GM12878 (cell line): ENCODE measurements at regions not wholly inside any gene's neighbourhood (a gene's known extent, or its start where the extent isn't known, plus 50 kb on each side); places are given as distances from the start of the nearest gene placed in this dataset.

ENCODE experiments used
- ATAC-seq: fragments of 200-7000 bp; cut with Tn5 transposase; 3 replicates; pipeline ENCODE4 v1.9.1; 2020; ENCODE audit warnings: mild to moderate bottlenecking, moderate library complexity
- BruUV-seq: library from RNA; stranded (reverse); fragments of 400-500 nt; replicated peaks from 2 replicates; lab custom pipeline; 2021; lab: Mats Ljungman, UMichigan
- CTCF ChIA-PET: fragments of 300-600 bp; sonication (Branson Sonifier 250); formaldehyde crosslinking; extraction: SDS; loops from one replicate; lab custom pipeline; 2021; ENCODE audit warnings: inconsistent platforms; lab: Yijun Ruan, JAX
- POLR2A ChIA-PET: fragments of 350-600 bp; formaldehyde crosslinking; extraction: SDS; loops from one replicate; lab custom pipeline; 2021; ENCODE audit warnings: inconsistent platforms; lab: Charles Lee
- RAD21 ChIA-PET: fragments of 300-600 bp; sonication (Branson Sonifier 250); formaldehyde crosslinking; loops from one replicate; lab custom pipeline; 2023; ENCODE audit warnings: antibody characterized with exemption; ENCODE audit not compliant: unreplicated experiment; lab: Charles Lee
- SMC1A ChIA-PET: fragments of 300-600 bp; sonication (Branson Sonifier 250); formaldehyde crosslinking; loops from one replicate; lab custom pipeline; 2023; ENCODE audit not compliant: unreplicated experiment, uncharacterized antibody; lab: Charles Lee
- DNase-seq: peaks from one replicate; pipeline ENCODE4 v3.0.0-alpha.2; 2011; ENCODE audit warnings: low read depth, low spot score
- FAIRE-seq: peaks from 3 replicates; lab custom pipeline; 2011; peaks lifted over from hg19 to GRCh38; lab: Jason Lieb, UNC
- H2AFZ ChIP-seq: 2 replicates; pipeline ENCODE4 v1.6.0; 2011; ENCODE audit warnings: low read depth, low read length, control low read depth; ENCODE audit not compliant: control insufficient read depth
- H3K27ac ChIP-seq: 2 replicates; pipeline ENCODE4 v1.5.1; 2011; ENCODE audit warnings: control low read depth; ENCODE audit not compliant: control insufficient read depth, insufficient read depth
- H3K27me3 ChIP-seq, 2 experiments: replicated peaks in 1 of 2; 2 replicates each; pipeline versions ENCODE4 v1.6.0 to v1.6.1; 2011; ENCODE audit warnings: low read length in 1 of 2; ENCODE audit not compliant: control insufficient read depth in 2 of 2, insufficient read depth in 2 of 2
- H3K36me3 ChIP-seq, 2 experiments: 2 replicates each; pipeline ENCODE4 v1.5.1; 2011; ENCODE audit warnings: low read length in 1 of 2; ENCODE audit not compliant: control insufficient read depth in 2 of 2, insufficient read depth in 2 of 2
- H3K4me1 ChIP-seq: 2 replicates; pipeline ENCODE4 v1.6.1; 2011; ENCODE audit warnings: mild to moderate bottlenecking, low read length, moderate library complexity, mixed read lengths; ENCODE audit not compliant: control insufficient read depth, insufficient read depth
- H3K4me2 ChIP-seq: 2 replicates; pipeline ENCODE4 v1.6.0; 2011; ENCODE audit warnings: control low read depth; ENCODE audit not compliant: control insufficient read depth, insufficient read depth
- H3K4me3 ChIP-seq: fragments of 200-600 bp; sonication (generic); 2 replicates; pipeline ENCODE4 v1.5.1; 2016
- H3K79me2 ChIP-seq: 2 replicates; pipeline ENCODE4 v1.6.0; 2011; ENCODE audit warnings: low read length; ENCODE audit not compliant: control insufficient read depth, insufficient read depth
- H3K9ac ChIP-seq: 2 replicates; pipeline ENCODE4 v1.8.0; 2011; ENCODE audit warnings: low read length, control low read depth, mixed read lengths; ENCODE audit not compliant: control insufficient read depth, insufficient read depth
- H3K9me3 ChIP-seq: replicated peaks from 3 replicates; pipeline ENCODE4 v1.5.1; 2011; ENCODE audit warnings: mild to moderate bottlenecking, low read length; ENCODE audit not compliant: control insufficient read depth, insufficient read depth
- H4K20me1 ChIP-seq: 2 replicates; pipeline ENCODE4 v1.6.0; 2011; ENCODE audit not compliant: control insufficient read depth, insufficient read depth
- ELK1 ChIP-seq: IDR thresholded peaks from 2 replicates; pipeline ENCODE4 v1.6.1; 2012; ENCODE audit warnings: low read depth, low read length, improper control_type of control experiment
- MAX ChIP-seq: IDR thresholded peaks from 2 replicates; pipeline ENCODE4 v1.6.1; 2012; ENCODE audit warnings: low read depth, low read length, improper control_type of control experiment
- NRF1 ChIP-seq: conservative IDR thresholded peaks from 2 replicates; pipeline ENCODE4 v1.6.1; 2011; ENCODE audit warnings: mild to moderate bottlenecking, low read depth, low read length, improper control_type of control experiment
- POLR2AphosphoS5 ChIP-seq: IDR thresholded peaks from 2 replicates; pipeline ENCODE4 v1.6.1; 2011; ENCODE audit warnings: mild to moderate bottlenecking, low read length, inconsistent platforms
- POU2F2 ChIP-seq: IDR thresholded peaks from 3 replicates; pipeline ENCODE4 v1.6.1; 2011; ENCODE audit warnings: low read depth, mild to moderate bottlenecking, low read length, borderline replicate concordance
- PRDM15 ChIP-seq: fragments of 450-650 bp; formaldehyde crosslinking; IDR thresholded peaks from 2 replicates; pipeline ENCODE4 v1.4.0; 2020; ENCODE audit warnings: mild to moderate bottlenecking, moderate library complexity
- RBBP5 ChIP-seq: fragments of 200-600 bp; sonication (generic); conservative IDR thresholded peaks from 2 replicates; pipeline ENCODE4 v1.6.1; 2016
- REST ChIP-seq: IDR thresholded peaks from 2 replicates; pipeline ENCODE4 v1.6.1; 2012; ENCODE audit warnings: mild to moderate bottlenecking, low read depth, low read length
- RUNX3 ChIP-seq: IDR thresholded peaks from 2 replicates; pipeline ENCODE4 v1.6.1; 2012; ENCODE audit warnings: low read length, inconsistent platforms
- SMAD5 ChIP-seq: IDR thresholded peaks from 2 replicates; pipeline ENCODE4 v1.6.1; 2016; ENCODE audit warnings: antibody characterized with exemption, low read depth
- SUZ12 ChIP-seq: fragments of 200-600 bp; sonication (generic); IDR thresholded peaks from one replicate; pipeline ENCODE4 v1.6.1; 2018; ENCODE audit warnings: antibody characterized with exemption, mild to moderate bottlenecking; ENCODE audit not compliant: unreplicated experiment
- TARDBP ChIP-seq: IDR thresholded peaks from 2 replicates; pipeline ENCODE4 v1.6.1; 2016; ENCODE audit warnings: borderline replicate concordance
- YBX1 ChIP-seq: fragments of 450-650 bp; IDR thresholded peaks from 2 replicates; pipeline ENCODE4 v1.6.1; 2016; ENCODE audit warnings: antibody characterized with exemption
- ZBTB33 ChIP-seq: fragments of 450-650 bp; IDR thresholded peaks from 2 replicates; pipeline ENCODE4 v1.6.1; 2017; ENCODE audit warnings: mild to moderate bottlenecking
- WGBS: methylation state at CpG from one replicate; pipeline ENCODE4 v1.1.6; 2016; ENCODE audit warnings: low lambda C conversion rate; ENCODE audit not compliant: insufficient replicate concordance, insufficient coverage; ENCODE audit errors: missing lambda C conversion rate; 5-methylcytosine and 5-hydroxymethylcytosine counted together
- in situ Hi-C: fragments of 300-500 bp; cut with MboI; formaldehyde crosslinking; loops from 9 replicates; pipeline ENCODE4 v1.14.3; 2018; ENCODE audit warnings: mixed read lengths
- intact Hi-C: fragments of 100-400 bp; cut with micrococcal nuclease; formaldehyde crosslinking; loops from one replicate; pipeline ENCODE4 v1.14.2; 2022; ENCODE audit not compliant: unreplicated experiment

- in situ Hi-C loops (no loop called here), intact Hi-C loops (no loop called here)
- H3K9ac ChIP-seq = no peak overlapping the region
- no peaks in the 10 kb centered on the region for H3K27me3 ChIP-seq
- H3K4me2 ChIP-seq = no peak overlapping the region
- H2AFZ ChIP-seq = no peak overlapping the region
- H4K20me1 ChIP-seq = no peaks in the 10 kb centered on the region
- DNase-seq (no peak), ATAC-seq (no peak), FAIRE-seq (no peak)
- H3K4me3 ChIP-seq = no peak overlapping the region
- no peaks in the 10 kb centered on the region for H3K4me1 ChIP-seq
- RAD21 ChIA-PET = no interaction called here
- no TSS peak for BruUV-seq
- H3K36me3 ChIP-seq = no peaks in the 10 kb centered on the region
- CTCF ChIA-PET = no interaction called here
- SMC1A ChIA-PET = no interaction called here
- no peaks in the 10 kb centered on the region for H3K9me3 ChIP-seq
- POLR2A ChIA-PET = no interaction called here
- no peak overlapping the region for H3K27ac ChIP-seq
- no peaks in the 10 kb centered on the region for H3K79me2 ChIP-seq
- WGBS = 16% methylated on average over 11 of the region's 11 CpGs
- TF ChIP-seq SMAD5 = no peak
- TF ChIP-seq PRDM15 (CRISPR knock-in tag) = no peak
- no peak for TF ChIP-seq TARDBP
- TF ChIP-seq ELK1 = no peak
- TF ChIP-seq POLR2AphosphoS5 = no peak
- TF ChIP-seq POU2F2 = no peak
- TF ChIP-seq YBX1 = no peak
- no peak for TF ChIP-seq RUNX3
- TF ChIP-seq ZBTB33 = no peak
- no peak for TF ChIP-seq REST
- TF ChIP-seq SUZ12 = no peak
- TF ChIP-seq NRF1 = no peak
- no peak for TF ChIP-seq MAX
- no peak for TF ChIP-seq RBBP5
Observed at GRCh38 chr12:118727196-118727978, 254.0 kb upstream of the SRRM4 start.
